ENCODE measurements at regions not wholly inside any gene's neighbourhood (a gene's known extent, or its start where the extent isn't known, plus 50 kb on each side); places are given as distances from the start of the nearest gene placed in this dataset.

- Histone ChIP-seq H3K27me3 (ENCODE audit: insufficient read depth, low read length) (no peaks in the 10 kb centered on the region), H3K4me3 (ENCODE audit: low read length in 2 of 2) (no peak overlapping the region), H3K4me1 (ENCODE audit: insufficient read depth, low read length) (no peaks in the 10 kb centered on the region), H3K27ac (ENCODE audit: low read depth, low read length) (no peak overlapping the region), H3K9me3 (ENCODE audit: control insufficient read depth in 1 of 2, low read length in 2 of 2) (no peaks in the 10 kb centered on the region), H3K36me3 (ENCODE audit: insufficient read depth, low read length) (no peaks in the 10 kb centered on the region)
- no peak overlapping the region for H3K4me3 Mint-ChIP-seq
- H3K27ac Mint-ChIP-seq = no peak overlapping the region
- H3K9me3 Mint-ChIP-seq = peaks cover 0 to 6% (median 4%) of the 10 kb centered on the region in 8 donors
- H3K4me1 Mint-ChIP-seq = no peaks in the 10 kb centered on the region
- DNase-seq = no peak
- intact Hi-C loops (cut with micrococcal nuclease) = no loop called here
- peaks cover 1 to 2% of the 10 kb centered on the region in 2 donors for H3K27me3 Mint-ChIP-seq
- ChIA-PET POLR2A (ENCODE audit: partially characterized antibody) (no interaction called here), CTCF (ENCODE audit: partially characterized antibody) (no interaction called here)
- H3K36me3 Mint-ChIP-seq = no peaks in the 10 kb centered on the region
Observed at GRCh38 chr17:72226322-72226721, 105.5 kb downstream of the SOX9 start.

GRCh38 chr17:72233986-72234385 lies 113.2 kb downstream of the SOX9 start:
- Mint-ChIP-seq H3K27me3 (peaks cover 4 to 6% of the 10 kb centered on the region in 2 donors), H3K9me3 (peaks cover 0 to 10% (median 5%) of the 10 kb centered on the region in 8 donors), H3K4me3 (no peak overlapping the region), H3K4me1 (no peaks in the 10 kb centered on the region), H3K27ac (no peak overlapping the region), H3K36me3 (no peaks in the 10 kb centered on the region)
- POLR2A ChIA-PET (ENCODE audit: partially characterized antibody) = no interaction called here
- no peak overlapping the region for H3K27ac ChIP-seq (ENCODE audit: low read depth, low read length)
- no peaks in the 10 kb centered on the region for H3K36me3 ChIP-seq (ENCODE audit: insufficient read depth, low read length)
- CTCF ChIA-PET (ENCODE audit: partially characterized antibody) = interaction anchor here (1.0 kb wide), 1 partner anchor 8 kb away, joined by 3 read pairs; no protein-coding TSS in a partner anchor
- peaks cover 0 to 4% of the 10 kb centered on the region in 2 donors for H3K9me3 ChIP-seq (ENCODE audit: control insufficient read depth in 1 of 2, low read length in 2 of 2)
- no peaks in the 10 kb centered on the region for H3K27me3 ChIP-seq (ENCODE audit: insufficient read depth, low read length)
- no peaks in the 10 kb centered on the region for H3K4me1 ChIP-seq (ENCODE audit: insufficient read depth, low read length)
- no peak overlapping the region for H3K4me3 ChIP-seq (ENCODE audit: low read length in 2 of 2)
- DNase-seq = no peak
- intact Hi-C loops (cut with micrococcal nuclease) = no loop called here

- intact Hi-C loops (cut with micrococcal nuclease) = no loop called here
Observed at GRCh38 chr17:72234985-72235384, 114.2 kb downstream of the SOX9 start.

GRCh38 chr17:72236980-72237633 lies 116.3 kb downstream of the SOX9 start:
- Histone ChIP-seq H3K27me3 (ENCODE audit: insufficient read depth, low read length) (no peaks in the 10 kb centered on the region), H3K4me3 (ENCODE audit: low read length in 2 of 2) (no peak overlapping the region), H3K9me3 (ENCODE audit: control insufficient read depth in 1 of 2, low read length in 2 of 2) (no peaks in the 10 kb centered on the region), H3K27ac (ENCODE audit: low read depth, low read length) (no peak overlapping the region), H3K36me3 (ENCODE audit: insufficient read depth, low read length) (no peaks in the 10 kb centered on the region), H3K4me1 (ENCODE audit: insufficient read depth, low read length) (no peaks in the 10 kb centered on the region)
- peaks cover 2 to 4% of the 10 kb centered on the region in 2 donors for H3K27me3 Mint-ChIP-seq
- intact Hi-C loops (cut with micrococcal nuclease) = no loop called here
- ChIA-PET CTCF (ENCODE audit: partially characterized antibody) (no interaction called here), POLR2A (ENCODE audit: partially characterized antibody) (no interaction called here)
- H3K9me3 Mint-ChIP-seq = peaks cover 2 to 15% (median 9%) of the 10 kb centered on the region in 8 donors
- H3K36me3 Mint-ChIP-seq = no peaks in the 10 kb centered on the region
- no peaks in the 10 kb centered on the region for H3K4me1 Mint-ChIP-seq
- H3K4me3 Mint-ChIP-seq = no peak overlapping the region
- no peak for DNase-seq
- no peak overlapping the region for H3K27ac Mint-ChIP-seq

More at GRCh38 chr17:72234985-72235384, 114.2 kb downstream of the SOX9 start:
- ChIA-PET POLR2A (ENCODE audit: partially characterized antibody) (no interaction called here), CTCF (ENCODE audit: partially characterized antibody) (interaction anchor here (1.0 kb wide), 1 partner anchor 9 kb away, joined by 3 read pairs; no protein-coding TSS in a partner anchor)
- no peaks in the 10 kb centered on the region for H3K4me1 Mint-ChIP-seq
- Histone ChIP-seq H3K9me3 (ENCODE audit: control insufficient read depth in 1 of 2, low read length in 2 of 2) (peaks cover 0 to 4% of the 10 kb centered on the region in 2 donors), H3K4me3 (ENCODE audit: low read length in 2 of 2) (no peak overlapping the region), H3K36me3 (ENCODE audit: insufficient read depth, low read length) (no peaks in the 10 kb centered on the region), H3K27me3 (ENCODE audit: insufficient read depth, low read length) (no peaks in the 10 kb centered on the region), H3K27ac (ENCODE audit: low read depth, low read length) (no peak overlapping the region), H3K4me1 (ENCODE audit: insufficient read depth, low read length) (no peaks in the 10 kb centered on the region)
- H3K27ac Mint-ChIP-seq = no peak overlapping the region
- H3K36me3 Mint-ChIP-seq = no peaks in the 10 kb centered on the region
- peaks cover 6% of the 10 kb centered on the region in 2 donors for H3K27me3 Mint-ChIP-seq
- H3K4me3 Mint-ChIP-seq = no peak overlapping the region
- no peak for DNase-seq
- peaks cover 3 to 12% (median 7%) of the 10 kb centered on the region in 8 donors for H3K9me3 Mint-ChIP-seq

- Mint-ChIP-seq H3K27me3 (peaks cover 2 to 7% of the 10 kb centered on the region in 2 donors), H3K27ac (no peak overlapping the region), H3K4me1 (no peaks in the 10 kb centered on the region), H3K9me3 (peaks cover 2 to 23% (median 15%) of the 10 kb centered on the region in 8 donors), H3K4me3 (no peak overlapping the region), H3K36me3 (no peaks in the 10 kb centered on the region)
- intact Hi-C loops (cut with micrococcal nuclease) = no loop called here
- Histone ChIP-seq H3K36me3 (ENCODE audit: insufficient read depth, low read length) (no peaks in the 10 kb centered on the region), H3K27me3 (ENCODE audit: insufficient read depth, low read length) (no peaks in the 10 kb centered on the region), H3K27ac (ENCODE audit: low read depth, low read length) (no peak overlapping the region), H3K4me1 (ENCODE audit: insufficient read depth, low read length) (no peaks in the 10 kb centered on the region), H3K9me3 (ENCODE audit: control insufficient read depth in 1 of 2, low read length in 2 of 2) (no peaks in the 10 kb centered on the region), H3K4me3 (ENCODE audit: low read length in 2 of 2) (no peak overlapping the region)
- DNase-seq = no peak
- CTCF ChIA-PET (ENCODE audit: partially characterized antibody) = no interaction called here
- POLR2A ChIA-PET (ENCODE audit: partially characterized antibody) = no interaction called here
Observed at GRCh38 chr17:72238157-72238673, 117.4 kb downstream of the SOX9 start.

- Mint-ChIP-seq H3K36me3 (no peaks in the 10 kb centered on the region), H3K27me3 (peaks cover under 1 to 7% of the 10 kb centered on the region in 2 donors), H3K4me1 (no peaks in the 10 kb centered on the region), H3K4me3 (no peak overlapping the region), H3K9me3 (peaks cover 2 to 31% (median 24%) of the 10 kb centered on the region in 8 donors), H3K27ac (no peak overlapping the region)
- ChIA-PET CTCF (ENCODE audit: partially characterized antibody) (no interaction called here), POLR2A (ENCODE audit: partially characterized antibody) (no interaction called here)
- intact Hi-C loops (cut with micrococcal nuclease) = no loop called here
- H3K27ac ChIP-seq (ENCODE audit: low read depth, low read length) = no peak overlapping the region
- H3K36me3 ChIP-seq (ENCODE audit: insufficient read depth, low read length) = no peaks in the 10 kb centered on the region
- no peaks in the 10 kb centered on the region for H3K27me3 ChIP-seq (ENCODE audit: insufficient read depth, low read length)
- no peaks in the 10 kb centered on the region for H3K4me1 ChIP-seq (ENCODE audit: insufficient read depth, low read length)
- DNase-seq = no peak
- no peak overlapping the region for H3K4me3 ChIP-seq (ENCODE audit: low read length in 2 of 2)
- no peaks in the 10 kb centered on the region for H3K9me3 ChIP-seq (ENCODE audit: control insufficient read depth in 1 of 2, low read length in 2 of 2)
Observed at GRCh38 chr17:72239548-72239947, 118.7 kb downstream of the SOX9 start.

GRCh38 chr17:72240333-72240732 lies 119.5 kb downstream of the SOX9 start:
- H3K27ac Mint-ChIP-seq = no peak overlapping the region
- Histone ChIP-seq H3K27me3 (ENCODE audit: insufficient read depth, low read length) (no peaks in the 10 kb centered on the region), H3K27ac (ENCODE audit: low read depth, low read length) (no peak overlapping the region), H3K4me3 (ENCODE audit: low read length in 2 of 2) (no peak overlapping the region), H3K36me3 (ENCODE audit: insufficient read depth, low read length) (no peaks in the 10 kb centered on the region), H3K9me3 (ENCODE audit: control insufficient read depth in 1 of 2, low read length in 2 of 2) (no peaks in the 10 kb centered on the region), H3K4me1 (ENCODE audit: insufficient read depth, low read length) (no peaks in the 10 kb centered on the region)
- DNase-seq = no peak
- intact Hi-C loops (cut with micrococcal nuclease) = no loop called here
- no peak overlapping the region for H3K4me3 Mint-ChIP-seq
- H3K27me3 Mint-ChIP-seq = peaks cover 0 to 7% of the 10 kb centered on the region in 2 donors
- H3K4me1 Mint-ChIP-seq = no peaks in the 10 kb centered on the region
- peaks cover 2 to 31% (median 24%) of the 10 kb centered on the region in 8 donors for H3K9me3 Mint-ChIP-seq
- POLR2A ChIA-PET (ENCODE audit: partially characterized antibody) = no interaction called here
- CTCF ChIA-PET (ENCODE audit: partially characterized antibody) = no interaction called here
- no peaks in the 10 kb centered on the region for H3K36me3 Mint-ChIP-seq

All from CD4-positive, alpha-beta memory T cell (primary cell).